ENCODE measurements at regions not wholly inside any gene's neighbourhood (a gene's known extent, or its start where the extent isn't known, plus 50 kb on each side); places are given as distances from the start of the nearest gene placed in this dataset.

DNA sequence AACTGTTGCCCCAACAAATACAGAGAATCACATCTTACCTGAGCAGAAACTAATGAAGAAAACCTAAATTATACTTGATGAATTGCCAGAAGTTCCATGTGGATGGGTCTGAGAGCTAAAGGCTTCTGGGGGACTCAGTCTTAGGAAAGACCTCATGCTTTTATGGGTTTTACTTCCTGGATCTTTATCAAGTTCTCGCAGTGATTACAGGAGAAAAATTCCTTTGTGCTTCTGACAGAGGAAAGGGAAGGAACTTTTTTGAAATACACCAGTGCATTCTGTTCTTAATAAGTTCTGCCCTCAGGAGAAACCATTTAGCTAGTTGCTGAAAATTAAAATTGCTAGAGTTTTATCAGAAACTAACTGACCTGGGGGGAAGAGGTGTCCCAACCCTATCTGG, 203.9 kb upstream of the KITLG start:
- no peaks in the 10 kb centered on the region for H3K9me3 ChIP-seq
- DNase-seq: no peak
- no peaks in the 10 kb centered on the region for H3K27me3 ChIP-seq
- H3K4me1 ChIP-seq: no peaks in the 10 kb centered on the region
- no peaks in the 10 kb centered on the region for H3K36me3 ChIP-seq
- WGBS, 2 donors: 50 to 56% methylated on average over 1 of the region's 1 CpG
- no peak overlapping the region for H3K27ac ChIP-seq
- H3K4me3 ChIP-seq: no peak overlapping the region
- no peak for ATAC-seq (ENCODE audit: low FRiP score in 2 of 2)
- TF ChIP-seq POLR2A (IDR thresholded peaks at IDR 0.05) (no peak), EP300 (IDR thresholded peaks at IDR 0.05) (no peak), POLR2AphosphoS5 (IDR thresholded peaks at IDR 0.05) (no peak)
- TF ChIP-seq, protein P1, sequence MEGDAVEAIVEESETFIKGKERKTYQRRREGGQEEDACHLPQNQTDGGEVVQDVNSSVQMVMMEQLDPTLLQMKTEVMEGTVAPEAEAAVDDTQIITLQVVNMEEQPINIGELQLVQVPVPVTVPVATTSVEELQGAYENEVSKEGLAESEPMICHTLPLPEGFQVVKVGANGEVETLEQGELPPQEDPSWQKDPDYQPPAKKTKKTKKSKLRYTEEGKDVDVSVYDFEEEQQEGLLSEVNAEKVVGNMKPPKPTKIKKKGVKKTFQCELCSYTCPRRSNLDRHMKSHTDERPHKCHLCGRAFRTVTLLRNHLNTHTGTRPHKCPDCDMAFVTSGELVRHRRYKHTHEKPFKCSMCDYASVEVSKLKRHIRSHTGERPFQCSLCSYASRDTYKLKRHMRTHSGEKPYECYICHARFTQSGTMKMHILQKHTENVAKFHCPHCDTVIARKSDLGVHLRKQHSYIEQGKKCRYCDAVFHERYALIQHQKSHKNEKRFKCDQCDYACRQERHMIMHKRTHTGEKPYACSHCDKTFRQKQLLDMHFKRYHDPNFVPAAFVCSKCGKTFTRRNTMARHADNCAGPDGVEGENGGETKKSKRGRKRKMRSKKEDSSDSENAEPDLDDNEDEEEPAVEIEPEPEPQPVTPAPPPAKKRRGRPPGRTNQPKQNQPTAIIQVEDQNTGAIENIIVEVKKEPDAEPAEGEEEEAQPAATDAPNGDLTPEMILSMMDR (IDR thresholded peaks at IDR 0.05): no peak

- TF ChIP-seq POLR2A (IDR thresholded peaks at IDR 0.05) (no peak), EP300 (IDR thresholded peaks at IDR 0.05) (no peak)
- Histone ChIP-seq H3K36me3 (no peaks in the 10 kb centered on the region), H3K27me3 (no peaks in the 10 kb centered on the region), H3K27ac (no peak overlapping the region), H3K9me3 (no peaks in the 10 kb centered on the region), H3K4me3 (no peak overlapping the region), H3K4me1 (no peaks in the 10 kb centered on the region)
- ATAC-seq (ENCODE audit: low FRiP score in 2 of 2) (no peak), DNase-seq (no peak)
- 69 to 78% methylated on average over 1 of the region's 1 CpG for WGBS, 2 donors
Observed at GRCh38 chr12:88782351-88782750, 202.1 kb upstream of the KITLG start.

- Histone ChIP-seq H3K9me3 (no peaks in the 10 kb centered on the region), H3K27ac (no peak overlapping the region), H3K36me3 (no peaks in the 10 kb centered on the region), H3K4me1 (no peaks in the 10 kb centered on the region), H3K4me3 (no peak overlapping the region), H3K27me3 (no peaks in the 10 kb centered on the region)
- TF ChIP-seq, protein P1 (IDR thresholded peaks at IDR 0.05): no peak
- TF ChIP-seq POLR2AphosphoS5 (IDR thresholded peaks at IDR 0.05): no peak
- no peak for TF ChIP-seq EP300 (IDR thresholded peaks at IDR 0.05)
- DNase-seq (no peak), ATAC-seq (ENCODE audit: low FRiP score in 2 of 2) (no peak)
Observed at GRCh38 chr12:88781909-88782308, 201.6 kb upstream of the KITLG start.

DNA sequence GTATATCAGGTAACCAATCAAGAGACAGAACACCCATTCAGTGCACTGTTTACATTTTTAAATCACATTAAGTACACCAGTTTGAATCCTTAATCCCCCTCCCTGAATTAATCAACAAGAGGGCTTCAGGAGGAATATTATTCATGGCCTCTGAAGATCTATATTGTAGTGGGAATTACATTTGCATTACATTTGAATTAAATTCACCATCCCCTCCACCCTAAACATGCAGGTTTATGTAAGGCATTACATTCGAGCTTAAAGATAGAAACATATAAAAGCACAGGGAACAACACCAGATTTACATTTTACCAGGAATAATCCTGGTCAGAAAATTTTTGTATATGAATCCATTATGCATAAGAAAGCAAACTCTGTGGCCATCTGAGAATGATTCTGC, 197.8 kb upstream of the KITLG start:
- DNase-seq: no peak
- TF ChIP-seq POLR2A (IDR thresholded peaks at IDR 0.05) (no peak), EP300 (IDR thresholded peaks at IDR 0.05) (no peak), POLR2AphosphoS5 (IDR thresholded peaks at IDR 0.05) (no peak)
- TF ChIP-seq, protein P1 (IDR thresholded peaks at IDR 0.05): no peak
- no peaks in the 10 kb centered on the region for H3K4me1 ChIP-seq
- no peak overlapping the region for H3K4me3 ChIP-seq
- H3K27me3 ChIP-seq: no peaks in the 10 kb centered on the region
- ATAC-seq (ENCODE audit: low FRiP score in 2 of 2): no peak
- no peaks in the 10 kb centered on the region for H3K9me3 ChIP-seq
- H3K36me3 ChIP-seq: no peaks in the 10 kb centered on the region
- WGBS, 2 donors: 88 to 89% methylated on average over 1 of the region's 1 CpG
- no peak overlapping the region for H3K27ac ChIP-seq

GRCh38 chr12:88775742-88776151, 195.5 kb upstream of the KITLG start:
- DNase-seq (no peak), ATAC-seq (ENCODE audit: low FRiP score in 2 of 2) (no peak)
- H3K4me1 ChIP-seq: no peaks in the 10 kb centered on the region
- no peak overlapping the region for H3K4me3 ChIP-seq
- no peaks in the 10 kb centered on the region for H3K27me3 ChIP-seq
- no peaks in the 10 kb centered on the region for H3K36me3 ChIP-seq
- H3K27ac ChIP-seq: no peak overlapping the region
- 64 to 67% methylated on average over 3 of the region's 3 CpGs for WGBS, 2 donors
- TF ChIP-seq, protein P1 (IDR thresholded peaks at IDR 0.05): no peak
- TF ChIP-seq POLR2A (IDR thresholded peaks at IDR 0.05) (no peak), POLR2AphosphoS5 (IDR thresholded peaks at IDR 0.05) (no peak), EP300 (IDR thresholded peaks at IDR 0.05) (no peak)
- no peaks in the 10 kb centered on the region for H3K9me3 ChIP-seq
